AG04449 (cell line): ENCODE measurements at regions not wholly inside any gene's neighbourhood (a gene's known extent, or its start where the extent isn't known, plus 50 kb on each side); places are given as distances from the start of the nearest gene placed in this dataset.

Source experiments
- CTCF ChIA-PET: fragments of 350-600 bp; formaldehyde crosslinking; extraction: SDS; loops from one replicate; lab custom pipeline; 2021; ENCODE audit warnings: antibody characterized with exemption; lab: Yijun Ruan, JAX
- POLR2A ChIA-PET: fragments of 400-600, 350-600 bp; formaldehyde crosslinking; extraction: SDS; loops from one replicate; lab custom pipeline; 2020; ENCODE audit warnings: antibody characterized with exemption, inconsistent platforms; lab: Yijun Ruan, JAX
- DNase-seq: peaks from one replicate; pipeline ENCODE4 v3.0.0-alpha.2; 2010; ENCODE audit warnings: low read depth, low spot score
- H3K4me3 ChIP-seq: 2 replicates; pipeline ENCODE4 v1.5.1; 2011; ENCODE audit warnings: low read depth, mild to moderate bottlenecking, control low read depth, low read length
- TF ChIP-seq, protein P1 (sequence below): IDR thresholded peaks from one replicate; pipeline ENCODE4 v1.5.1; 2011; ENCODE audit warnings: mild to moderate bottlenecking, moderate library complexity, low read length, control low read depth, inconsistent platforms; ENCODE audit not compliant: insufficient read depth; ENCODE audit errors: missing control alignments

DNA sequence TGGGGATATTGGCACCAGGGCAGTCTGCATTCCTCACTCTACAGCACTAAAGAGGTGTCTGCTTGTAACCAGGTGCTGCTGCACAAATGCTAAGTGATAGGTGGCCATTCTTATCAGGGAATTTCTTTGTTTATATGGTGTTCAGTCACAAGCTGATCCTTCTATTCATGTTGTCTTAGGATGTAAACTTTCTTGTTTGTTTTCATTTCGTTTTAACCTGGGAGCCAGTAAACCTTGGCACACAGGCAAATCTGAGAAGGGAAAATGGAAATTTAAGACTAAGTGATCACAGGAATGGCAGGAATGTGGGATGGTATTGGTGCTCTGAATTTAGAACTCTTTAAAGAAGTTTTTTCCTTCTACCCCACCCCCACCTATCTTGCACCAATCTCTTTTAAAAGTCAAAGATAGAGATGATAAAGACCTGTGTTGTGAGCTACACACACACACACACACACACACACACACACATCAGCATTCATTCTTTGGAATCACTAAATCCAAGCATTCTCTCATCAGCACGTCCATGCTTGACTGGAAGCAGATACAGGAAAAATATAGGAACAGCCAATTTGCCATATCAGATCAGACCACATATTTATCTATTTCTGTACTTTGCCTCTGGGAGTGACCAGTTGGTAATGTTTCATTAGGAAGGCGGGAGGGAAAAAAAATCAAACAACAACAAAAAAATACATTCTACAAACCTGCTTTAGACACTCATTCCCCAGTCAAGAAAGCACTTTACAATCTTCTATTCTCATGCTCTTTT, 451.4 kb upstream of the ADGRL2 start:
- no peak for DNase-seq
- ChIA-PET POLR2A (no interaction called here), CTCF (no interaction called here)
- TF ChIP-seq, protein P1, sequence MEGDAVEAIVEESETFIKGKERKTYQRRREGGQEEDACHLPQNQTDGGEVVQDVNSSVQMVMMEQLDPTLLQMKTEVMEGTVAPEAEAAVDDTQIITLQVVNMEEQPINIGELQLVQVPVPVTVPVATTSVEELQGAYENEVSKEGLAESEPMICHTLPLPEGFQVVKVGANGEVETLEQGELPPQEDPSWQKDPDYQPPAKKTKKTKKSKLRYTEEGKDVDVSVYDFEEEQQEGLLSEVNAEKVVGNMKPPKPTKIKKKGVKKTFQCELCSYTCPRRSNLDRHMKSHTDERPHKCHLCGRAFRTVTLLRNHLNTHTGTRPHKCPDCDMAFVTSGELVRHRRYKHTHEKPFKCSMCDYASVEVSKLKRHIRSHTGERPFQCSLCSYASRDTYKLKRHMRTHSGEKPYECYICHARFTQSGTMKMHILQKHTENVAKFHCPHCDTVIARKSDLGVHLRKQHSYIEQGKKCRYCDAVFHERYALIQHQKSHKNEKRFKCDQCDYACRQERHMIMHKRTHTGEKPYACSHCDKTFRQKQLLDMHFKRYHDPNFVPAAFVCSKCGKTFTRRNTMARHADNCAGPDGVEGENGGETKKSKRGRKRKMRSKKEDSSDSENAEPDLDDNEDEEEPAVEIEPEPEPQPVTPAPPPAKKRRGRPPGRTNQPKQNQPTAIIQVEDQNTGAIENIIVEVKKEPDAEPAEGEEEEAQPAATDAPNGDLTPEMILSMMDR = no peak
- no peak overlapping the region for H3K4me3 ChIP-seq

DNA sequence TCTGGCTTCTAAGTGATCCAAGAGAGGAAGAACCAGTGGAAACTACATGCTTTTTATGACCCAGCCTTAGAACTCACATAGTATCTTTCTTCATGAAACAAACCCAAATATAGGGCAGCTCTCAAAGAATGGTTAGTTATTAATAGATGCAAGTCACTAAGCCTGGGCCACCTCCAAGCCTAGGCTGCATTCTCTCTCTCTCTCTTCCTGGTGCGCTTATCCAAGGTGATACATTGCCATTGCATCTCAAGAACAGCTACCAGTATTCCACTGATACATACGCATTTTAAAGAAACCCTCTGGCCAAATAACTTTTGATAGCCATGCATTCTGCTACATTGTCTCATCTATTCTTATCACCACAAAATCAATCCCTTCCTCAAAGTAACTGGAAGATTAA, 455.6 kb upstream of the ADGRL2 start:
- TF ChIP-seq, protein P1 = no peak
- CTCF ChIA-PET = no interaction called here
- POLR2A ChIA-PET = no interaction called here
- no peak overlapping the region for H3K4me3 ChIP-seq
- DNase-seq = no peak

DNA sequence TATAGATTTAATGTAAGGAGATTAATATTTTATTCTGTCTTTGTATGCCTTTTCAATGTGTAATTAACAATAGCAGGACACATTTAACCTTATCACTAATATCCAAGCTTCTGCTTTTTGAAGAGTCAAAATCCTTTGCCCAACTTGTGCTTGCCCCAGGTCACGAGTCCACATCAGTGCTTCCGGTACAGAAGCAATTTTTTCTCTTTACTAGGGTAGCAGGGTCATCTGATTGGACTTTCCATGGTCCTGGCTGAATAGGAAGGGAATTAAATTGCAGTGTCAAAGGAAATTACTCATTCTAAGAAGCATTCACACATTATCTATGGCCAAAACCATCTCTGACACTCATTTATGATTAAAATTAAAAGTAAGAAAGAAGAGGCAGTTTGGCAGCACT, 460.5 kb upstream of the ADGRL2 start:
- DNase-seq = no peak
- TF ChIP-seq, protein P1 = no peak
- CTCF ChIA-PET = no interaction called here

DNA sequence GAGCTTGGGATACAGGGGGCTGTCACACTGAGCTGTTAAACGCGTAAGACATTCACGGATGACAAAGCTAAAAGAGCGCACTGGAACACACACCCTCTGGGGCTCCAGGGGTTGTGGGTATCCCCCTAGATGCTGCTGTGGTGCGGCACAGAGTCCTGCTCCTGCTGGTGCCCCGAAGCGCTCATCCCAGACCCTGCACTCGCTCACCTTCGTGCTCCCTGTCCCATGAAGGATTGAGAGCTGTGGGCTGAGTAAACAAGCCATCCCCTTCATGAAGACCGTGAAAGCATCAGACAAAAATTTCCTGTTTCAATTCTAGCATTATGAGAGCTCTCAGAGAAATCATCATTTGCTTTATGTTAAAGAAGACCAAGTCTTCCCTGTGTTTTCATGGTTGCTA, 463.5 kb upstream of the ADGRL2 start:
- TF ChIP-seq, protein P1 = no peak
- CTCF ChIA-PET = no interaction called here
- POLR2A ChIA-PET = no interaction called here
- H3K4me3 ChIP-seq = no peak overlapping the region
- DNase-seq = no peak

More for the DNA sequence above, 460.5 kb upstream of the ADGRL2 start:
- POLR2A ChIA-PET = no interaction called here
- no peak overlapping the region for H3K4me3 ChIP-seq

DNA sequence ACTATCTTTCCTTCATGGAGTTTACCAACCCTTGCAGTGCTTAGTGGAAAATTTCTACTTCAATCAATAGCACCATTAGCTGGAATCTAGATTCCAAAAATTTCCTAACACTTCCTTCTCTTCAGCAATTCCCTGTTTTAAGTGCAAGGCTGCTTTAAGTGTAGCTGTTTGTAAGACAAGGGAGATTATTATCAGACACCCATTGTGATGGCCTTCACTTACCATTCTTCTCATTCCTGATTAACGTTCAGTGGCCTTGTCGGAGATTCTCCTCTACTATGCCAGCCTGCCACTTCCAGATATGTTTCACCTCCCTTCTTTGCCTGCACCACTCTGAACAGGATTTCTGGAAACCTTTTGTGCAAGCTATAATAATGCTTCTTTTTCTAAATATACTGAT, 464.9 kb upstream of the ADGRL2 start:
- no peak overlapping the region for H3K4me3 ChIP-seq
- TF ChIP-seq, protein P1 = no peak
- DNase-seq = no peak
- ChIA-PET CTCF (no interaction called here), POLR2A (no interaction called here)

DNA sequence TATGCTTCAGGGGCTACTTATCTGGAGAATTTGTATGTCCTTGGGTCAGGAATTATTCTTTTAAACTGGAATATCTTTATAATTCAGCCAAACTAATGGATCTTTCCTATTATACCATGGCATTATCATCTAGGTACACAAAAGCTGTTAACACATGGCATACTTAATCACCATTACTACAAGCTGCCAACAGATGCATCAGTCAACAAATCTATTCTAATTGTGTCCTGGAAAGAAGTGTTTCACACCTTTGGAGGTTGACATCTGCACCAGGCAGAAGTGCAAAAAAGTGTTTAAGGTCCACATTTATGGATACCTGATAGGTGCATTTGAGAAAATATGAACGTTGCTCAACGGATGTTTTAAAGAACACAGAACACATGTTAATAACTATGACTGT, 470.2 kb upstream of the ADGRL2 start:
- DNase-seq = no peak
- CTCF ChIA-PET = no interaction called here
- POLR2A ChIA-PET = no interaction called here

More for the DNA sequence above, 470.2 kb upstream of the ADGRL2 start:
- no peak overlapping the region for H3K4me3 ChIP-seq
- TF ChIP-seq, protein P1 = no peak
